Neuronal stem cell (in vitro differentiated cells): ENCODE measurements at regions not wholly inside any gene's neighbourhood (a gene's known extent, or its start where the extent isn't known, plus 50 kb on each side); places are given as distances from the start of the nearest gene placed in this dataset.
A peak's percentile ranks its signal among the peaks of the same experiment; 100 is the strongest.

Experiments
- DNase-seq: peaks from one replicate; pipeline ENCODE4 v3.0.0-alpha.2; 2013; ENCODE audit warnings: low spot score
- H2AFZ ChIP-seq: one replicate; pipeline ENCODE4 v1.6.1; 2013; ENCODE audit warnings: mild to moderate bottlenecking, low read length, inconsistent platforms
- H2AK5ac ChIP-seq: 2 replicates; pipeline ENCODE4 v1.6.1; 2013; ENCODE audit warnings: low read depth, mild to moderate bottlenecking, inconsistent platforms, low read length, moderate library complexity, mixed read lengths
- H2BK120ac ChIP-seq: 2 replicates; pipeline ENCODE4 v1.6.1; 2013; ENCODE audit warnings: low read depth, mild to moderate bottlenecking, inconsistent platforms, low read length, moderate library complexity, mixed read lengths
- H2BK12ac ChIP-seq: one replicate; pipeline ENCODE4 v1.6.1; 2013; ENCODE audit warnings: low read length, inconsistent platforms
- H2BK15ac ChIP-seq: 2 replicates; pipeline ENCODE4 v1.6.1; 2013; ENCODE audit warnings: mild to moderate bottlenecking, low read length, inconsistent platforms, mixed read lengths
- H2BK5ac ChIP-seq: one replicate; pipeline ENCODE4 v1.6.1; 2013; ENCODE audit warnings: inconsistent platforms, mild to moderate bottlenecking, low read length, moderate library complexity
- H3K14ac ChIP-seq: one replicate; pipeline ENCODE4 v1.6.1; 2013; ENCODE audit warnings: low read length, inconsistent platforms
- H3K18ac ChIP-seq: 2 replicates; pipeline ENCODE4 v1.6.1; 2013; ENCODE audit warnings: low read length, inconsistent platforms
- H3K23ac ChIP-seq: 2 replicates; pipeline ENCODE4 v1.6.1; 2013; ENCODE audit warnings: low read depth, mild to moderate bottlenecking, mixed read lengths, low read length, inconsistent platforms; ENCODE audit not compliant: poor library complexity
- H3K27ac ChIP-seq: replicated peaks from 3 replicates; pipeline ENCODE4 v1.5.1; 2013; ENCODE audit warnings: low read length, inconsistent platforms
- H3K27me3 ChIP-seq, 3 experiments: 2 replicates each; pipeline ENCODE4 v1.6.1; 2013; ENCODE audit warnings: low read length in 3 of 3, mild to moderate bottlenecking in 2 of 3, inconsistent platforms in 1 of 3, low read depth in 1 of 3, mixed read lengths in 1 of 3, moderate library complexity in 1 of 3; ENCODE audit not compliant: control insufficient read depth in 3 of 3, insufficient read depth in 3 of 3
- H3K36me3 ChIP-seq, 2 donors: replicated peaks in 1 of 2; 2 replicates each; pipeline ENCODE4 v1.6.1; 2013; ENCODE audit warnings: low read length in 2 of 2; ENCODE audit not compliant: control insufficient read depth in 2 of 2, insufficient read depth in 2 of 2
- H3K4ac ChIP-seq: 2 replicates; pipeline ENCODE4 v1.6.1; 2013; ENCODE audit warnings: inconsistent platforms, mild to moderate bottlenecking, low read length, moderate library complexity
- H3K4me1 ChIP-seq, 2 donors: 1 replicate in 1 of 2; 2 replicates in 1 of 2; pipeline ENCODE4 v1.6.1; 2013; ENCODE audit warnings: low read length in 2 of 2, low read depth in 1 of 2; ENCODE audit not compliant: control insufficient read depth in 2 of 2, insufficient read depth in 1 of 2
- H3K4me2 ChIP-seq: one replicate; pipeline ENCODE4 v1.6.1; 2013; ENCODE audit warnings: mild to moderate bottlenecking, low read length, inconsistent platforms; ENCODE audit not compliant: insufficient read depth, poor library complexity, severe bottlenecking
- H3K4me3 ChIP-seq, 2 donors: 2 replicates each; pipeline ENCODE4 v1.5.1; 2013; ENCODE audit warnings: low read length in 2 of 2, mild to moderate bottlenecking in 2 of 2, inconsistent platforms in 1 of 2, moderate library complexity in 1 of 2
- H3K79me1 ChIP-seq: one replicate; pipeline ENCODE4 v1.6.1; 2013; ENCODE audit warnings: low read depth, mild to moderate bottlenecking, inconsistent platforms, low read length, moderate library complexity
- H3K9ac ChIP-seq: one replicate; pipeline ENCODE4 v1.6.1; 2013; ENCODE audit warnings: mild to moderate bottlenecking, low read depth, low read length, inconsistent platforms; ENCODE audit not compliant: poor library complexity
- H3K9me3 ChIP-seq, 2 donors: replicated peaks in 1 of 2; 2 replicates each; pipeline versions ENCODE3 to v1.6.1; 2013; ENCODE audit warnings: low read length in 2 of 2, mild to moderate bottlenecking in 2 of 2, inconsistent platforms in 1 of 2, low read depth in 1 of 2, mixed read lengths in 1 of 2, moderate library complexity in 1 of 2; ENCODE audit not compliant: control insufficient read depth in 2 of 2, insufficient read depth in 1 of 2
- H4K8ac ChIP-seq: one replicate; pipeline ENCODE4 v1.6.1; 2013; ENCODE audit warnings: low read depth, mild to moderate bottlenecking, inconsistent platforms, low read length, moderate library complexity
- H4K91ac ChIP-seq: one replicate; pipeline ENCODE4 v1.6.1; 2013; ENCODE audit warnings: low read length, low read depth, mild to moderate bottlenecking, inconsistent platforms; ENCODE audit not compliant: poor library complexity
- WGBS, 2 donors: extraction: QIAGEN DNeasy Blood & Tissue Kit; methylation state at CpG; one replicate each; pipeline ENCODE4 v1.1.7; 2013; ENCODE audit warnings: missing lambda C conversion rate in 2 of 2, mixed read lengths in 1 of 2; ENCODE audit not compliant: insufficient read length in 2 of 2, insufficient replicate concordance in 1 of 2; ENCODE audit errors: extremely low coverage in 2 of 2; 5-methylcytosine and 5-hydroxymethylcytosine counted together

GRCh38 chr13:89650226-89650625 is 1697.3 kb upstream of the MIR17HG start:
- H2AK5ac ChIP-seq: no peak overlapping the region
- H3K14ac ChIP-seq: no peak overlapping the region
- H3K79me1 ChIP-seq: no peaks in the 10 kb centered on the region
- H2BK15ac ChIP-seq: no peak overlapping the region
- no peaks in the 10 kb centered on the region for H3K27me3 ChIP-seq
- H3K36me3 ChIP-seq: no peaks in the 10 kb centered on the region
- no peak overlapping the region for H3K18ac ChIP-seq
- H3K9me3 ChIP-seq: peaks cover 1 to 24% of the 10 kb centered on the region in 2 donors
- H3K4me2 ChIP-seq: no peak overlapping the region
- no peak overlapping the region for H3K4me3 ChIP-seq
- H3K23ac ChIP-seq: no peak overlapping the region
- no peak overlapping the region for H4K91ac ChIP-seq
- no peak overlapping the region for H2AFZ ChIP-seq
- no peak overlapping the region for H3K27ac ChIP-seq
- no peak overlapping the region for H3K9ac ChIP-seq
- H2BK5ac ChIP-seq: no peak overlapping the region
- no peak overlapping the region for H2BK120ac ChIP-seq
- no peak overlapping the region for H2BK12ac ChIP-seq
- no peak overlapping the region for H4K8ac ChIP-seq
- no peak for DNase-seq
- H3K4me1 ChIP-seq: peaks cover 0 to 2% of the 10 kb centered on the region in 2 donors
- H3K4ac ChIP-seq: no peak overlapping the region
- WGBS, 2 donors: no CpG with 5 or more reads among the region's 7 CpGs

- no peaks in the 10 kb centered on the region for H3K4me1 ChIP-seq
- no peak overlapping the region for H4K8ac ChIP-seq
- no peaks in the 10 kb centered on the region for H3K36me3 ChIP-seq
- no peaks in the 10 kb centered on the region for H3K9me3 ChIP-seq
- no peak overlapping the region for H2BK12ac ChIP-seq
- no peak overlapping the region for H3K4me3 ChIP-seq
- H2BK15ac ChIP-seq: no peak overlapping the region
- H3K27ac ChIP-seq: no peak overlapping the region
- H3K14ac ChIP-seq: no peak overlapping the region
- no peaks in the 10 kb centered on the region for H3K27me3 ChIP-seq
- no peak overlapping the region for H4K91ac ChIP-seq
- H2AK5ac ChIP-seq: no peak overlapping the region
- DNase-seq: no peak
- no peak overlapping the region for H3K9ac ChIP-seq
- no peak overlapping the region for H3K4ac ChIP-seq
- H2AFZ ChIP-seq: peak overlapping the region; percentile 21
- no peak overlapping the region for H3K4me2 ChIP-seq
- no peak overlapping the region for H2BK120ac ChIP-seq
- no peak overlapping the region for H2BK5ac ChIP-seq
- H3K79me1 ChIP-seq: no peaks in the 10 kb centered on the region
- no peak overlapping the region for H3K23ac ChIP-seq
- H3K18ac ChIP-seq: no peak overlapping the region
Measured at GRCh38 chr13:89660752-89661151, 1686.7 kb upstream of the MIR17HG start.

DNA sequence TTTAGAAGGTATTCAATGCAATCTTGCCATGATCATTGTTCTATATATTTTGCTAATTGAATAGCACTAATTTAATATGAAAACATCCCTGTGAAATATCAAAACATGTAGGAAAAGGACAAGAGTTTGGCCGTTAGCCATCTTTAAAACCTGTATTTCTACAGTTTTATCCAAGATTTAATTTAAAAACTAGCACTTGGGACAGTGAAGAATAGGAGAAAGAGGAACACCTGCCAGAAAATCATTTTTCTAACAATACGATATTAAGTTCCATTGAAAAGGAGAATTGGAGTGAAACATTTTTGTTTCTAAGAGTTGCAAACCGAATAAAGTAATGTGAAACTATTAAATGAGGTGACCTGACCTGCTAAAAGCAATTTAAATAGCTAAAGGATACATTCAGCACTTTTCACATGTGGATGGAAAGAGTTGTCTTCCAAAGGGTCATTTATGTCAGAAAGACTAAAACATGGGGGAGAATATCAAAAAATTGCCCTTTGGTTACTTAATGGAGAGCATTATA is 1673.6 kb upstream of the MIR17HG start:
- WGBS, 2 donors: no CpG with 5 or more reads among the region's 3 CpGs
- Histone ChIP-seq H2BK15ac (no peak overlapping the region), H3K4me2 (no peak overlapping the region), H2BK120ac (no peak overlapping the region), H2BK12ac (no peak overlapping the region), H3K4me3 (no peak overlapping the region), H2AFZ (peak overlapping the region; percentile 26), H3K9ac (no peak overlapping the region), H3K23ac (no peak overlapping the region), H3K18ac (no peak overlapping the region), H3K27me3 (no peaks in the 10 kb centered on the region), H3K4ac (no peak overlapping the region), H3K36me3 (no peaks in the 10 kb centered on the region), H3K4me1 (peaks cover 1 to 4% of the 10 kb centered on the region in 2 donors), H3K14ac (no peak overlapping the region), H4K8ac (no peak overlapping the region), H2BK5ac (no peak overlapping the region), H3K79me1 (no peaks in the 10 kb centered on the region), H4K91ac (no peak overlapping the region), H3K27ac (no peak overlapping the region), H3K9me3 (no peaks in the 10 kb centered on the region), H2AK5ac (no peak overlapping the region)
- DNase-seq: no peak

- Histone ChIP-seq H3K27ac (no peak overlapping the region), H3K4ac (no peak overlapping the region), H2BK15ac (no peak overlapping the region), H2BK12ac (no peak overlapping the region), H3K14ac (no peak overlapping the region), H4K8ac (no peak overlapping the region), H3K4me1 (no peaks in the 10 kb centered on the region), H2BK120ac (no peak overlapping the region), H3K4me2 (no peak overlapping the region), H3K36me3 (no peaks in the 10 kb centered on the region), H2AFZ (no peak overlapping the region), H3K9me3 (no peaks in the 10 kb centered on the region), H3K9ac (no peak overlapping the region), H2AK5ac (no peak overlapping the region), H3K79me1 (no peaks in the 10 kb centered on the region), H3K18ac (no peak overlapping the region), H3K27me3 (no peaks in the 10 kb centered on the region), H2BK5ac (no peak overlapping the region), H3K23ac (no peak overlapping the region), H3K4me3 (no peak overlapping the region), H4K91ac (no peak overlapping the region)
- DNase-seq: no peak
- no CpG with 5 or more reads among the region's 2 CpGs for WGBS, 2 donors
Measured at GRCh38 chr13:89678466-89679121, 1668.9 kb upstream of the MIR17HG start.
